ENCODE measurements at regions not wholly inside any gene's neighbourhood (a gene's known extent, or its start where the extent isn't known, plus 50 kb on each side); places are given as distances from the start of the nearest gene placed in this dataset.

- intact Hi-C loops (cut with DNase I), result no loop called here
- peak in 1 of 8 donors; percentile 29 for ATAC-seq
- peak overlapping the region in 1 of 10 donors; percentile 24 for H3K27ac ChIP-seq
Measured at GRCh38 chr2:224259831-224260230, 142.1 kb downstream of the FAM124B start.

GRCh38 chr2:224258059-224258458, 143.8 kb downstream of the FAM124B start:
- no peak overlapping the region for H3K4me3 ChIP-seq
- no peaks in the 10 kb centered on the region for H3K36me3 ChIP-seq
- H3K4me1 ChIP-seq, result peaks cover 0 to 13% (median 3%) of the 10 kb centered on the region in 9 donors
- H3K9me3 ChIP-seq, result no peaks in the 10 kb centered on the region
- ATAC-seq, result no peak
- H3K27me3 ChIP-seq, result peaks cover 0 to 5% (median 0%) of the 10 kb centered on the region in 7 donors
- intact Hi-C loops (cut with DNase I), result no loop called here
- no peak overlapping the region for H3K27ac ChIP-seq
- TF ChIP-seq CTCF (IDR thresholded peaks at IDR 0.05), result no peak
- WGBS, 2 donors, result 86 to 91% methylated on average over 2 of the region's 2 CpGs
- no peak for DNase-seq

More at GRCh38 chr2:224259831-224260230, 142.1 kb downstream of the FAM124B start:
- no peak for TF ChIP-seq CTCF (IDR thresholded peaks at IDR 0.05)
- Histone ChIP-seq H3K4me1 (peaks cover 0 to 13% (median 3%) of the 10 kb centered on the region in 9 donors), H3K9me3 (no peaks in the 10 kb centered on the region), H3K27me3 (peaks cover 0 to 5% (median 0%) of the 10 kb centered on the region in 7 donors), H3K4me3 (no peak overlapping the region), H3K36me3 (no peaks in the 10 kb centered on the region)
- no peak for DNase-seq
- WGBS, 2 donors, result 74 to 83% methylated on average over 6 of the region's 6 CpGs

GRCh38 chr2:224257156-224257555, 144.8 kb downstream of the FAM124B start:
- no peak for ATAC-seq
- intact Hi-C loops (cut with DNase I), result no loop called here
- no peak overlapping the region for H3K4me3 ChIP-seq
- no peaks in the 10 kb centered on the region for H3K36me3 ChIP-seq
- no peak overlapping the region for H3K27ac ChIP-seq
- TF ChIP-seq CTCF (IDR thresholded peaks at IDR 0.05), result no peak
- H3K4me1 ChIP-seq, result peaks cover 0 to 13% (median 3%) of the 10 kb centered on the region in 9 donors
- no peaks in the 10 kb centered on the region for H3K9me3 ChIP-seq
- peaks cover 0 to 3% (median 0%) of the 10 kb centered on the region in 7 donors for H3K27me3 ChIP-seq
- WGBS, 2 donors, result 49 to 53% methylated on average over 2 of the region's 2 CpGs
- no peak for DNase-seq

GRCh38 chr2:224253464-224253863, 148.4 kb downstream of the FAM124B start:
- no peak for TF ChIP-seq CTCF (IDR thresholded peaks at IDR 0.05)
- Histone ChIP-seq H3K4me3 (no peak overlapping the region), H3K36me3 (no peaks in the 10 kb centered on the region), H3K27ac (no peak overlapping the region), H3K27me3 (no peaks in the 10 kb centered on the region), H3K9me3 (no peaks in the 10 kb centered on the region), H3K4me1 (no peaks in the 10 kb centered on the region)
- DNase-seq (no peak), ATAC-seq (no peak)
- WGBS, 2 donors, result 97 to 100% methylated on average over 1 of the region's 1 CpG
- intact Hi-C loops (cut with DNase I), result no loop called here
